ENCODE measurements at regions not wholly inside any gene's neighbourhood (a gene's known extent, or its start where the extent isn't known, plus 50 kb on each side); places are given as distances from the start of the nearest gene placed in this dataset.

DNA sequence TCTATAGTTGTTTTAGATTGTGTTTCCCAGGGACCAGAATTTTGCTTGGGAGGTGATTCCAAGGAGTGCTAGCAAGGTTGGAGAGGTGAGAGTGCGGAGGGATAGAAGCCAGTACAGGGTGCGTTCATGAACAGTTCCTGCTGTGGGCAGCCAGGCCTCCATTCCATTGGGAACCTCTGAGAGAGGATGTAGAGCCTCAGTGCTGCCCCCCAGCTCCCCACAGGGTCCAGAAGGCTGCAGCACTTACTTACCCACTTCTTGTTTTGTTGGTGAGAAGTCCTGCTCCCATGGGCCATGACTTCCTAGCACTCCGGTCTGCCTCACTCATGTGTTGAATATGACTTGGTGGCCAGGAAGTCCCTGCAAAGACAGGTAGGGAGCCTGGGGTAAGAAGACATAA lies 128.2 kb upstream of the GAS1 start:
- TF ChIP-seq, protein P1, sequence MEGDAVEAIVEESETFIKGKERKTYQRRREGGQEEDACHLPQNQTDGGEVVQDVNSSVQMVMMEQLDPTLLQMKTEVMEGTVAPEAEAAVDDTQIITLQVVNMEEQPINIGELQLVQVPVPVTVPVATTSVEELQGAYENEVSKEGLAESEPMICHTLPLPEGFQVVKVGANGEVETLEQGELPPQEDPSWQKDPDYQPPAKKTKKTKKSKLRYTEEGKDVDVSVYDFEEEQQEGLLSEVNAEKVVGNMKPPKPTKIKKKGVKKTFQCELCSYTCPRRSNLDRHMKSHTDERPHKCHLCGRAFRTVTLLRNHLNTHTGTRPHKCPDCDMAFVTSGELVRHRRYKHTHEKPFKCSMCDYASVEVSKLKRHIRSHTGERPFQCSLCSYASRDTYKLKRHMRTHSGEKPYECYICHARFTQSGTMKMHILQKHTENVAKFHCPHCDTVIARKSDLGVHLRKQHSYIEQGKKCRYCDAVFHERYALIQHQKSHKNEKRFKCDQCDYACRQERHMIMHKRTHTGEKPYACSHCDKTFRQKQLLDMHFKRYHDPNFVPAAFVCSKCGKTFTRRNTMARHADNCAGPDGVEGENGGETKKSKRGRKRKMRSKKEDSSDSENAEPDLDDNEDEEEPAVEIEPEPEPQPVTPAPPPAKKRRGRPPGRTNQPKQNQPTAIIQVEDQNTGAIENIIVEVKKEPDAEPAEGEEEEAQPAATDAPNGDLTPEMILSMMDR (IDR thresholded peaks at IDR 0.05), result no peak
- Mint-ChIP-seq H3K4me1 (ENCODE audit: low read depth) (peaks cover 28% of the 10 kb centered on the region), H3K36me3 (ENCODE audit: low read depth) (no peaks in the 10 kb centered on the region), H3K27me3 (ENCODE audit: low read depth) (no peaks in the 10 kb centered on the region), H3K9me3 (ENCODE audit: low read depth) (peaks cover 2% of the 10 kb centered on the region), H3K27ac (ENCODE audit: unreplicated experiment) (no peak overlapping the region), H3K4me3 (ENCODE audit: unreplicated experiment) (no peak overlapping the region)
- DNase-seq (ENCODE audit: low spot score), result no peak

DNA sequence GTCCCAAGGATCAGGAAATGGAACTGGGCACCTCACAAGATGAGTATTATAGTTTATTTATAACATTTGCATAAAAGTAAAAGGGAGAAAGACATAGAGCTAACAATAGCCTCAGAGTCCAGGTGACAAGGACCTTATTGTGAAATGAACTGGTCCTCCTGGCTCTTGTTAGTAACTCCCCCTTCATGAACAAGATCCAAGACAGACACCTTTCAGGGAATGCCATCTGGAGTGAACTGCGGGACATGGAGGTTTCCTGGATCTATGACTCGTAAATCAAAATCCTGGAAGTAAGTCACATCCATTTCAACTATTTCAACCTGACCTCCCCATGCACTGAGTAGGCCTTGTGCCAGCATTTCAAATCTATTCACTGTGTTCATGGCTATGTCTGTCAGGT lies 129.5 kb upstream of the GAS1 start:
- TF ChIP-seq, protein P1 (IDR thresholded peaks at IDR 0.05), result no peak
- Mint-ChIP-seq H3K36me3 (ENCODE audit: low read depth) (no peaks in the 10 kb centered on the region), H3K9me3 (ENCODE audit: low read depth) (peaks cover 2% of the 10 kb centered on the region), H3K27me3 (ENCODE audit: low read depth) (no peaks in the 10 kb centered on the region), H3K4me1 (ENCODE audit: low read depth) (peaks cover 36% of the 10 kb centered on the region), H3K27ac (ENCODE audit: unreplicated experiment) (peak overlapping the region; percentile 22), H3K4me3 (ENCODE audit: unreplicated experiment) (no peak overlapping the region)
- no peak for DNase-seq (ENCODE audit: low spot score)

DNA sequence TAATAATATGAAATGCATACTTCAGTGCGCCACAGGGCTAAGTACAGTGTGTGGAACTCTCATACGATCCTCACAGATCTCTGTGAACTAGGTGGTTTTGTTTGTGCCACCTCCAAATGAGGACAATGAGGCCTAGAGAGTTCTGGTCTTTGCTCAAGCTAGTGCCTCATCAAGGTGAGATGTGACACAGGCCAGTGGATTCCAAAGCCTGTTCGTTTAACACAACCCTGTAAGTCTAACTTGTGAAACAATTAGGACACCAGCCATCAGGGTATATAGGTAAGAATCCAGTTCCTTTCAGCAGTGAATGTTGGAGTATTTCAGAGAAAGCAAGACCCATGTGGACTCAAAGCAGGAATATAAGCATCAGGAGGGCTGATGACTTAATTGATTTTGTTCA lies 130.7 kb upstream of the GAS1 start:
- TF ChIP-seq, protein P1 (IDR thresholded peaks at IDR 0.05), result no peak
- Mint-ChIP-seq H3K27me3 (ENCODE audit: low read depth) (no peaks in the 10 kb centered on the region), H3K36me3 (ENCODE audit: low read depth) (no peaks in the 10 kb centered on the region), H3K4me1 (ENCODE audit: low read depth) (peaks cover 36% of the 10 kb centered on the region), H3K27ac (ENCODE audit: unreplicated experiment) (peak overlapping the region; percentile 66), H3K9me3 (ENCODE audit: low read depth) (peaks cover 2% of the 10 kb centered on the region), H3K4me3 (ENCODE audit: unreplicated experiment) (no peak overlapping the region)
- no peak for DNase-seq (ENCODE audit: low spot score)

DNA sequence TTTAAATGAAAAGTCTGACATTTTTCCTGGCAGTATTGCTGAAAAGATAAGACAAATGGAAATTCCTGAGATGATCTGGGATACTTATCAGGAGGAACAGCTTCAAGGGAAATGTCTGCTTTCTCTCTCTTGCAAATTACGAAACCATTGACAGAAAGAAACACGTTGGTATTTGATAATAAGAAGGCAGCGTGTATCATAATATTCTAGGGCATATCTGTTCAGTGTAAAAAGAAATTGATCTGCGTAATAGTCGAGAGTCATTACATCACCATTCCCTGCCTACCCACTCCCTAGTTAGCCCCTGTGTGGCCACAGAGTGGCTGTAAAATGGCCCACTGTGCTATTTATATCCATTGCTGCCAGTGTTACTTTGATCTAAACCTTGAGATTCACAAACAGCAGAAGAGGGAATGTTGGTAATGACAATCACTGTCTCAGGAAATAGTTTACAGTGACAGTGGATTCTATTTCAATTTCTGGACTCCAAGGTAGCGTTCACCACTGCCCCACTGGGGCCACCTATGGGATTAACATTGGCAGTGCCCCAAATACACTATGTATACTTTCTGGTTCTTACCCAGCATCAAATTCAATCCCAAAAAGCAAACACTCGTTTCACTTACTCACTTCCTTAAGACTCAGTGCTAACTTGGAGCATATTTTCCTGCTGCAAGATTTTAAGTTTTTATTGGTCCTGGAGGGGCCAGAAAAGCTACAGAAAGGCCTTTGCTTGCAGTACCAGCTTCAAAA lies 133.4 kb upstream of the GAS1 start:
- no peak for DNase-seq (ENCODE audit: low spot score)
- H3K4me1 Mint-ChIP-seq (ENCODE audit: low read depth), result peaks cover 33% of the 10 kb centered on the region
- no peak overlapping the region for H3K4me3 Mint-ChIP-seq (ENCODE audit: unreplicated experiment)
- TF ChIP-seq, protein P1 (IDR thresholded peaks at IDR 0.05), result peak; percentile 72
- peaks cover 2% of the 10 kb centered on the region for H3K9me3 Mint-ChIP-seq (ENCODE audit: low read depth)
- no peaks in the 10 kb centered on the region for H3K27me3 Mint-ChIP-seq (ENCODE audit: low read depth)
- no peaks in the 10 kb centered on the region for H3K36me3 Mint-ChIP-seq (ENCODE audit: low read depth)
- peak overlapping the region; percentile 36 for H3K27ac Mint-ChIP-seq (ENCODE audit: unreplicated experiment)

DNA sequence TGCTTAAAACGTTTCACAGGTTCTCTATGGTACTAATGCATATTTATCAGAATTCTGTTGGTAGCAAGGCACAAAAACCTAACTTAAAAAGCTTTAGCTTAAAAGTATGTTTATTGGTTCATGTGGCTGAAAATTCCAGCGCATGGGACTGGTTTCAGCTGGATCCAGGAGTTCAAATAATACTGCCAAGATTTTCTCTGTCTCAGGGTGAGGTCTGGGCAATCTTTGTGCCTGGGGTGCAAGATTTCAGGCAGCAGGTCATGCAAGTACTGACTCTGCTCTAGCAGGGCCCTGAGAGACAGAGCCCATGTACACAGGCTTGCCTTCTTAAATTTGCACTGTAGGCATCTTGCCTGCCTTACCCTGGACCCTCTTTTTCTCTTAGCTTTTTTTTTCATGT lies 134.2 kb upstream of the GAS1 start:
- Mint-ChIP-seq H3K27ac (ENCODE audit: unreplicated experiment) (no peak overlapping the region), H3K9me3 (ENCODE audit: low read depth) (peaks cover 3% of the 10 kb centered on the region), H3K4me1 (ENCODE audit: low read depth) (peaks cover 32% of the 10 kb centered on the region), H3K27me3 (ENCODE audit: low read depth) (no peaks in the 10 kb centered on the region), H3K36me3 (ENCODE audit: low read depth) (no peaks in the 10 kb centered on the region), H3K4me3 (ENCODE audit: unreplicated experiment) (no peak overlapping the region)
- no peak for DNase-seq (ENCODE audit: low spot score)
- TF ChIP-seq, protein P1 (IDR thresholded peaks at IDR 0.05), result no peak

All from chondrocyte (in vitro differentiated cells).